ENCODE measurements at regions not wholly inside any gene's neighbourhood (a gene's known extent, or its start where the extent isn't known, plus 50 kb on each side); places are given as distances from the start of the nearest gene placed in this dataset.

- Mint-ChIP-seq H3K4me1 (ENCODE audit: low read depth, unreplicated experiment) (no peaks in the 10 kb centered on the region), H3K36me3 (ENCODE audit: insufficient read depth, unreplicated experiment) (no peaks in the 10 kb centered on the region), H3K27ac (ENCODE audit: unreplicated experiment) (no peak overlapping the region), H3K9me3 (ENCODE audit: unreplicated experiment) (peaks cover 10% of the 10 kb centered on the region), H3K4me3 (ENCODE audit: unreplicated experiment) (no peak overlapping the region), H3K27me3 (ENCODE audit: insufficient read depth, unreplicated experiment) (peaks cover 6% of the 10 kb centered on the region)
- no peak overlapping the region for H3K4me3 ChIP-seq (ENCODE audit: low read depth, low read length)
- no peaks in the 10 kb centered on the region for H3K27me3 ChIP-seq (replicated peaks; ENCODE audit: control insufficient read depth, insufficient read depth, low read length)
- DNase-seq: no peak
- TF ChIP-seq CTCF (IDR thresholded peaks at IDR 0.05; ENCODE audit: insufficient read depth in 1 of 2, low read depth in 1 of 2, low read length in 1 of 2, severe bottlenecking in 1 of 2, unreplicated experiment in 1 of 2): no peak
- peaks cover 4% of the 10 kb centered on the region; the same call in 1 of the 2 replicates for H3K9me3 ChIP-seq
- no peaks in the 10 kb centered on the region for H3K36me3 ChIP-seq (ENCODE audit: control insufficient read depth, insufficient read depth, low read length)
- no peaks in the 10 kb centered on the region for H3K4me1 ChIP-seq
- intact Hi-C loops (cut with micrococcal nuclease; ENCODE audit: unreplicated experiment): no loop called here
- no TSS peak for BruUV-seq (replicated peaks)
- POLR2A ChIA-PET: no interaction called here
- CTCF ChIA-PET: interaction anchor here (1.0 kb wide), 1 partner anchor 22 kb away, joined by 4 read pairs; no protein-coding TSS in a partner anchor
Observed at GRCh38 chr12:111276146-111276545, 92.7 kb downstream of the PHETA1 start.

GRCh38 chr12:111275308-111275707 lies 93.6 kb downstream of the PHETA1 start:
- CTCF ChIA-PET: interaction anchor here (0.6 to 1.0 kb wide), 3 partner anchors 23 to 39 kb away, joined by 3 to 9 read pairs (median 4); no protein-coding TSS in a partner anchor
- Histone ChIP-seq H3K4me3 (ENCODE audit: low read depth, low read length) (no peak overlapping the region), H3K36me3 (ENCODE audit: control insufficient read depth, insufficient read depth, low read length) (no peaks in the 10 kb centered on the region), H3K27me3 (replicated peaks; ENCODE audit: control insufficient read depth, insufficient read depth, low read length) (no peaks in the 10 kb centered on the region; the same call in 1 of the 2 replicates), H3K9me3 (peaks cover 4% of the 10 kb centered on the region; the same call in 1 of the 2 replicates), H3K4me1 (no peaks in the 10 kb centered on the region)
- H3K9me3 Mint-ChIP-seq (ENCODE audit: unreplicated experiment): peaks cover 1% of the 10 kb centered on the region
- no peaks in the 10 kb centered on the region for H3K36me3 Mint-ChIP-seq (ENCODE audit: insufficient read depth, unreplicated experiment)
- H3K4me3 Mint-ChIP-seq (ENCODE audit: unreplicated experiment): no peak overlapping the region
- DNase-seq: no peak
- no TSS peak for BruUV-seq (replicated peaks)
- H3K27ac Mint-ChIP-seq (ENCODE audit: unreplicated experiment): no peak overlapping the region
- TF ChIP-seq CTCF (IDR thresholded peaks at IDR 0.05; ENCODE audit: insufficient read depth in 1 of 2, low read depth in 1 of 2, low read length in 1 of 2, severe bottlenecking in 1 of 2, unreplicated experiment in 1 of 2): no peak
- intact Hi-C loops (cut with micrococcal nuclease; ENCODE audit: unreplicated experiment): no loop called here
- POLR2A ChIA-PET: no interaction called here
- H3K27me3 Mint-ChIP-seq (ENCODE audit: insufficient read depth, unreplicated experiment): no peaks in the 10 kb centered on the region
- peaks cover 5% of the 10 kb centered on the region for H3K4me1 Mint-ChIP-seq (ENCODE audit: low read depth, unreplicated experiment)

GRCh38 chr12:111274777-111275176 lies 94.1 kb downstream of the PHETA1 start:
- CTCF ChIA-PET: interaction anchor here (0.6 to 0.7 kb wide), 5 partner anchors 10 to 79 kb away, joined by 3 to 9 read pairs (median 5); no protein-coding TSS in a partner anchor
- Histone ChIP-seq H3K4me3 (ENCODE audit: low read depth, low read length) (no peak overlapping the region), H3K27me3 (replicated peaks; ENCODE audit: control insufficient read depth, insufficient read depth, low read length) (no peaks in the 10 kb centered on the region; the same call in 1 of the 2 replicates), H3K4me1 (no peaks in the 10 kb centered on the region), H3K36me3 (ENCODE audit: control insufficient read depth, insufficient read depth, low read length) (no peaks in the 10 kb centered on the region), H3K9me3 (peaks cover 4% of the 10 kb centered on the region; the same call in 1 of the 2 replicates)
- Mint-ChIP-seq H3K27ac (ENCODE audit: unreplicated experiment) (no peak overlapping the region), H3K4me3 (ENCODE audit: unreplicated experiment) (no peak overlapping the region), H3K9me3 (ENCODE audit: unreplicated experiment) (no peaks in the 10 kb centered on the region), H3K36me3 (ENCODE audit: insufficient read depth, unreplicated experiment) (no peaks in the 10 kb centered on the region), H3K27me3 (ENCODE audit: insufficient read depth, unreplicated experiment) (no peaks in the 10 kb centered on the region), H3K4me1 (ENCODE audit: low read depth, unreplicated experiment) (peaks cover 8% of the 10 kb centered on the region)
- intact Hi-C loops (cut with micrococcal nuclease; ENCODE audit: unreplicated experiment): loop anchor here (5.0 kb wide), 1 partner anchor 252 kb away; no protein-coding TSS in a partner anchor
- BruUV-seq (replicated peaks): no TSS peak
- no peak for DNase-seq
- POLR2A ChIA-PET: no interaction called here
- peak; percentile 40 to 44 for TF ChIP-seq CTCF (IDR thresholded peaks at IDR 0.05; ENCODE audit: insufficient read depth in 1 of 2, low read depth in 1 of 2, low read length in 1 of 2, severe bottlenecking in 1 of 2, unreplicated experiment in 1 of 2)

Measured in Caco-2 (cell line).